WTC11 (cell line): ENCODE measurements at regions not wholly inside any gene's neighbourhood (a gene's known extent, or its start where the extent isn't known, plus 50 kb on each side); places are given as distances from the start of the nearest gene placed in this dataset.

Experiments used
- CTCF ChIP-seq: fragments of 200-600 bp; IDR thresholded peaks from 2 replicates; pipeline ENCODE4 v1.8.0; 2022; ENCODE audit warnings: antibody characterized with exemption
- ZNF232 ChIP-seq: sonication (generic); formaldehyde crosslinking; IDR thresholded peaks from 2 replicates; pipeline ENCODE4 v1.8.0; 2022; ENCODE audit warnings: mild to moderate bottlenecking, missing genetic modification reagents

GRCh38 chr2:217338306-217338916, 478.5 kb upstream of the TNP1 start:
- TF ChIP-seq CTCF (no peak), ZNF232 (no peak)
